ENCODE measurements at regions not wholly inside any gene's neighbourhood (a gene's known extent, or its start where the extent isn't known, plus 50 kb on each side); places are given as distances from the start of the nearest gene placed in this dataset.

- TF ChIP-seq RARB (CRISPR knock-in tag; IDR thresholded peaks at IDR 0.05): no peak
- no peak for TF ChIP-seq ZFP30 (CRISPR knock-in tag; IDR thresholded peaks at IDR 0.05)
- TF ChIP-seq, protein P1, sequence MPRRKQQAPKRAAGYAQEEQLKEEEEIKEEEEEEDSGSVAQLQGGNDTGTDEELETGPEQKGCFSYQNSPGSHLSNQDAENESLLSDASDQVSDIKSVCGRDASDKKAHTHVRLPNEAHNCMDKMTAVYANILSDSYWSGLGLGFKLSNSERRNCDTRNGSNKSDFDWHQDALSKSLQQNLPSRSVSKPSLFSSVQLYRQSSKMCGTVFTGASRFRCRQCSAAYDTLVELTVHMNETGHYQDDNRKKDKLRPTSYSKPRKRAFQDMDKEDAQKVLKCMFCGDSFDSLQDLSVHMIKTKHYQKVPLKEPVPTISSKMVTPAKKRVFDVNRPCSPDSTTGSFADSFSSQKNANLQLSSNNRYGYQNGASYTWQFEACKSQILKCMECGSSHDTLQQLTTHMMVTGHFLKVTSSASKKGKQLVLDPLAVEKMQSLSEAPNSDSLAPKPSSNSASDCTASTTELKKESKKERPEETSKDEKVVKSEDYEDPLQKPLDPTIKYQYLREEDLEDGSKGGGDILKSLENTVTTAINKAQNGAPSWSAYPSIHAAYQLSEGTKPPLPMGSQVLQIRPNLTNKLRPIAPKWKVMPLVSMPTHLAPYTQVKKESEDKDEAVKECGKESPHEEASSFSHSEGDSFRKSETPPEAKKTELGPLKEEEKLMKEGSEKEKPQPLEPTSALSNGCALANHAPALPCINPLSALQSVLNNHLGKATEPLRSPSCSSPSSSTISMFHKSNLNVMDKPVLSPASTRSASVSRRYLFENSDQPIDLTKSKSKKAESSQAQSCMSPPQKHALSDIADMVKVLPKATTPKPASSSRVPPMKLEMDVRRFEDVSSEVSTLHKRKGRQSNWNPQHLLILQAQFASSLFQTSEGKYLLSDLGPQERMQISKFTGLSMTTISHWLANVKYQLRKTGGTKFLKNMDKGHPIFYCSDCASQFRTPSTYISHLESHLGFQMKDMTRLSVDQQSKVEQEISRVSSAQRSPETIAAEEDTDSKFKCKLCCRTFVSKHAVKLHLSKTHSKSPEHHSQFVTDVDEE (CRISPR knock-in tag; IDR thresholded peaks at IDR 0.05): no peak
- TF ChIP-seq, protein P2, sequence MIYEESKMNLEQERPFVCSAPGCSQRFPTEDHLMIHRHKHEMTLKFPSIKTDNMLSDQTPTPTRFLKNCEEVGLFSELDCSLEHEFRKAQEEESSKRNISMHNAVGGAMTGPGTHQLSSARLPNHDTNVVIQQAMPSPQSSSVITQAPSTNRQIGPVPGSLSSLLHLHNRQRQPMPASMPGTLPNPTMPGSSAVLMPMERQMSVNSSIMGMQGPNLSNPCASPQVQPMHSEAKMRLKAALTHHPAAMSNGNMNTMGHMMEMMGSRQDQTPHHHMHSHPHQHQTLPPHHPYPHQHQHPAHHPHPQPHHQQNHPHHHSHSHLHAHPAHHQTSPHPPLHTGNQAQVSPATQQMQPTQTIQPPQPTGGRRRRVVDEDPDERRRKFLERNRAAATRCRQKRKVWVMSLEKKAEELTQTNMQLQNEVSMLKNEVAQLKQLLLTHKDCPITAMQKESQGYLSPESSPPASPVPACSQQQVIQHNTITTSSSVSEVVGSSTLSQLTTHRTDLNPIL (CRISPR knock-in tag; IDR thresholded peaks at IDR 0.05; ENCODE audit: low read depth): no peak
- TF ChIP-seq TOX (CRISPR knock-in tag; IDR thresholded peaks at IDR 0.05; ENCODE audit: borderline replicate concordance): no peak
- TF ChIP-seq, protein P3, sequence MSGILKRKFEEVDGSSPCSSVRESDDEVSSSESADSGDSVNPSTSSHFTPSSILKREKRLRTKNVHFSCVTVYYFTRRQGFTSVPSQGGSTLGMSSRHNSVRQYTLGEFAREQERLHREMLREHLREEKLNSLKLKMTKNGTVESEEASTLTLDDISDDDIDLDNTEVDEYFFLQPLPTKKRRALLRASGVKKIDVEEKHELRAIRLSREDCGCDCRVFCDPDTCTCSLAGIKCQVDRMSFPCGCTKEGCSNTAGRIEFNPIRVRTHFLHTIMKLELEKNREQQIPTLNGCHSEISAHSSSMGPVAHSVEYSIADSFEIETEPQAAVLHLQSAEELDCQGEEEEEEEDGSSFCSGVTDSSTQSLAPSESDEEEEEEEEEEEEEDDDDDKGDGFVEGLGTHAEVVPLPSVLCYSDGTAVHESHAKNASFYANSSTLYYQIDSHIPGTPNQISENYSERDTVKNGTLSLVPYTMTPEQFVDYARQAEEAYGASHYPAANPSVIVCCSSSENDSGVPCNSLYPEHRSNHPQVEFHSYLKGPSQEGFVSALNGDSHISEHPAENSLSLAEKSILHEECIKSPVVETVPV (CRISPR knock-in tag; IDR thresholded peaks at IDR 0.05): no peak
- no peak for TF ChIP-seq SNAI2 (CRISPR knock-in tag; IDR thresholded peaks at IDR 0.05)
- TF ChIP-seq TCF4 (CRISPR knock-in tag; IDR thresholded peaks at IDR 0.05; ENCODE audit: borderline replicate concordance): no peak
- TF ChIP-seq ARNTL (CRISPR knock-in tag; IDR thresholded peaks at IDR 0.05; ENCODE audit: borderline replicate concordance, low read depth): no peak
- no peak for TF ChIP-seq PATZ1 (CRISPR knock-in tag; IDR thresholded peaks at IDR 0.05; ENCODE audit: borderline replicate concordance)
- 0 out of 2 replicates have a peak, but pooled peaks have one; percentile 70 for TF ChIP-seq POU6F1 (CRISPR knock-in tag; IDR thresholded peaks at IDR 0.05; ENCODE audit: borderline replicate concordance, low read depth)
- no peak for TF ChIP-seq PPARA (CRISPR knock-in tag; IDR thresholded peaks at IDR 0.05; ENCODE audit: borderline replicate concordance)
- TF ChIP-seq ZNF70 (CRISPR knock-in tag; IDR thresholded peaks at IDR 0.05): no peak
Measured at GRCh38 chr12:75722714-75723200, 211.3 kb upstream of the KRR1 start.

Measured in SK-N-SH treated with all-trans-retinoic acid at 6 μM for 48 hours (cell line).